Prostate gland (tissue), 2 donors: ENCODE measurements at regions not wholly inside any gene's neighbourhood (a gene's known extent, or its start where the extent isn't known, plus 50 kb on each side); places are given as distances from the start of the nearest gene placed in this dataset.

ENCODE experiments used
- CTCF ChIP-seq, 4 experiments: fragments of 200-600 bp in 2 of 4; fragments of 450-650 bp in 2 of 4; sonication (generic) in 2 of 4; IDR thresholded peaks; 1 replicate in 3 of 4; 2 replicates in 1 of 4; pipeline ENCODE4 v1.5.1; 2016 to 2019; ENCODE audit warnings: antibody characterized with exemption in 4 of 4, mild to moderate bottlenecking in 2 of 4, moderate library complexity in 2 of 4
- POLR2A ChIP-seq: fragments of 450-650 bp; IDR thresholded peaks from one replicate; pipeline ENCODE4 v1.6.1; 2016; ENCODE audit warnings: antibody characterized with exemption, mild to moderate bottlenecking
- POLR2AphosphoS5 ChIP-seq: sonication (generic); formaldehyde crosslinking; IDR thresholded peaks from one replicate; pipeline ENCODE4 v1.6.1; 2017; ENCODE audit warnings: antibody characterized with exemption

DNA sequence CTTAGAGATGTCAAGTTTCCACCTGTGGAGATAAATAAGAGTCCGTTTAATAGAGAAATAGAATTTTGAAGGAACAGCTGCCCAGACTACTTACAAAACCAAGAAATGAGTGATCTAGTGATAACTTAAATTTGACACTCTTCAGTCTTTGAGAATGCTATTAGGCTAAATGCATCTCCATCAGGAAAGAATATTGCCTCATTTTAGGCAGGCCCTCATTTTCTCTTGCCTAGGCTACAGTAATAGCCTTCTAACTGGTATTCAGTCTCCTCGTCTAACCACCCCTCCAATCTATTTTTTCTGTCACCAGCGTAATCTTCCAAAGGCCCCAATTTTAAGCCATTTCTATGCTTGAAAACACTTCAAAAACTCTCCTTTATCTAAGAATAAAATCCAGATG lies 537.8 kb upstream of the CA10 start:
- no peak for TF ChIP-seq CTCF (IDR thresholded peaks at IDR 0.05)
- no peak for TF ChIP-seq POLR2A
- TF ChIP-seq POLR2AphosphoS5 = no peak
